HG03066 (cell line): ENCODE measurements at regions not wholly inside any gene's neighbourhood (a gene's known extent, or its start where the extent isn't known, plus 50 kb on each side); places are given as distances from the start of the nearest gene placed in this dataset.
"Not testable (repeated sequence)": the region's sequence is repeated elsewhere in the genome, so short reads cannot be mapped to it uniquely, and the experiment has no call there.

Source experiments
- ATAC-seq: cut with Tn5 transposase; IDR thresholded peaks from one replicate; pipeline ENCODE4 v1.9.1; 2021; ENCODE audit warnings: low read depth; ENCODE audit not compliant: unreplicated experiment

- no peak for ATAC-seq
Observed at GRCh38 chr3:153528473-153528872, 366.4 kb downstream of the RAP2B start.

GRCh38 chr3:153539263-153539662, 377.2 kb downstream of the RAP2B start:
- ATAC-seq: no peak

GRCh38 chr3:153545471-153545870, 383.4 kb downstream of the RAP2B start:
- ATAC-seq: no peak

- no peak for ATAC-seq
Observed at GRCh38 chr3:153547970-153548369, 385.9 kb downstream of the RAP2B start.

GRCh38 chr3:153549686-153550085, 387.7 kb downstream of the RAP2B start:
- not testable (repeated sequence) for ATAC-seq

GRCh38 chr3:153551536-153552285, 389.7 kb downstream of the RAP2B start:
- no peak for ATAC-seq

- no peak for ATAC-seq
Observed at GRCh38 chr3:153552887-153553604, 391.0 kb downstream of the RAP2B start.

- no peak for ATAC-seq
Observed at GRCh38 chr3:153553605-153553945, 391.5 kb downstream of the RAP2B start.

- ATAC-seq: no peak
Observed at GRCh38 chr3:153555919-153556318, 393.9 kb downstream of the RAP2B start.

- ATAC-seq: not testable (repeated sequence)
Observed at GRCh38 chr3:153559366-153559765, 397.3 kb downstream of the RAP2B start.

- ATAC-seq: no peak
Observed at GRCh38 chr3:153567011-153567410, 405.0 kb downstream of the RAP2B start.

GRCh38 chr3:153567556-153567955, 405.5 kb downstream of the RAP2B start:
- no peak for ATAC-seq

GRCh38 chr3:153570481-153570880, 408.5 kb downstream of the RAP2B start:
- not testable (repeated sequence) for ATAC-seq

- ATAC-seq: no peak
Observed at GRCh38 chr3:153572165-153572564, 410.1 kb downstream of the RAP2B start.

- ATAC-seq: no peak
Observed at GRCh38 chr3:153572654-153573053, 410.6 kb downstream of the RAP2B start.

GRCh38 chr3:153573481-153573880, 411.5 kb downstream of the RAP2B start:
- ATAC-seq: no peak

GRCh38 chr3:153574445-153574844, 412.4 kb downstream of the RAP2B start:
- no peak for ATAC-seq

- no peak for ATAC-seq
Observed at GRCh38 chr3:153577059-153577736, 415.2 kb downstream of the RAP2B start.

GRCh38 chr3:153578046-153578445, 416.0 kb downstream of the RAP2B start:
- no peak for ATAC-seq

- no peak for ATAC-seq
Observed at GRCh38 chr3:153590051-153590450, 428.0 kb downstream of the RAP2B start.

GRCh38 chr3:153591561-153592245, 429.7 kb downstream of the RAP2B start:
- ATAC-seq: no peak
